OCI-LY3 (cell line): ENCODE measurements at regions not wholly inside any gene's neighbourhood (a gene's known extent, or its start where the extent isn't known, plus 50 kb on each side); places are given as distances from the start of the nearest gene placed in this dataset.

Experiments
- EZH2phosphoT487 ChIP-seq: fragments of 200-600 bp; shearing (Covaris generic); IDR thresholded peaks from 2 replicates; pipeline ENCODE4 v1.6.1; 2018; ENCODE audit warnings: antibody characterized with exemption, mixed run types, low read depth
- TF ChIP-seq, protein P1 (sequence below): fragments of 200-600, 300-600 bp; sonication (generic); IDR thresholded peaks from 2 replicates; pipeline ENCODE4 v1.5.1; 2014; ENCODE audit warnings: antibody characterized with exemption, low read length, low read depth

DNA sequence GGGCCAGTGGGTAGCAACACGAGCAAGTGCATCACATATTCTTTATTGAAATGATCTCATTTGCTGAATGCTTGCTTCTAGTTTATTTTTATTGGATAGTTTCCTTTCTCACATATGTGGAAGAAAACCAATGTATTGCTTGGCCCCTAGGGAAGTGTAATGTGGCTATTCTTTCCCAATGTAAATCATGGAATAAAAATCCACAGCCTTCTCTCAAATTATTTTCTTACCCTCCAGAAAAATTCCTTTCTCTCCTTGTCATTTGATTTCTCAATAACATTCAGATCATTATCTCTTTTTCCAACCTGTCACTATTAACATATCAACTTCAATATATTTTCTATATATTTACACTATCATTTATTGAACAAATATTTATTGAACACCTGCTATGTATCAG lies 51.9 kb upstream of the PTPRK start:
- TF ChIP-seq, protein P1, sequence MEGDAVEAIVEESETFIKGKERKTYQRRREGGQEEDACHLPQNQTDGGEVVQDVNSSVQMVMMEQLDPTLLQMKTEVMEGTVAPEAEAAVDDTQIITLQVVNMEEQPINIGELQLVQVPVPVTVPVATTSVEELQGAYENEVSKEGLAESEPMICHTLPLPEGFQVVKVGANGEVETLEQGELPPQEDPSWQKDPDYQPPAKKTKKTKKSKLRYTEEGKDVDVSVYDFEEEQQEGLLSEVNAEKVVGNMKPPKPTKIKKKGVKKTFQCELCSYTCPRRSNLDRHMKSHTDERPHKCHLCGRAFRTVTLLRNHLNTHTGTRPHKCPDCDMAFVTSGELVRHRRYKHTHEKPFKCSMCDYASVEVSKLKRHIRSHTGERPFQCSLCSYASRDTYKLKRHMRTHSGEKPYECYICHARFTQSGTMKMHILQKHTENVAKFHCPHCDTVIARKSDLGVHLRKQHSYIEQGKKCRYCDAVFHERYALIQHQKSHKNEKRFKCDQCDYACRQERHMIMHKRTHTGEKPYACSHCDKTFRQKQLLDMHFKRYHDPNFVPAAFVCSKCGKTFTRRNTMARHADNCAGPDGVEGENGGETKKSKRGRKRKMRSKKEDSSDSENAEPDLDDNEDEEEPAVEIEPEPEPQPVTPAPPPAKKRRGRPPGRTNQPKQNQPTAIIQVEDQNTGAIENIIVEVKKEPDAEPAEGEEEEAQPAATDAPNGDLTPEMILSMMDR = no peak
- no peak for TF ChIP-seq EZH2phosphoT487
